ENCODE measurements at regions not wholly inside any gene's neighbourhood (a gene's known extent, or its start where the extent isn't known, plus 50 kb on each side); places are given as distances from the start of the nearest gene placed in this dataset.

- Histone ChIP-seq H3K27me3 (ENCODE audit: control insufficient read depth, insufficient read depth, low read length) (no peaks in the 10 kb centered on the region), H3K36me3 (ENCODE audit: control insufficient read depth, insufficient read depth, low read length) (no peaks in the 10 kb centered on the region), H3K4me3 (ENCODE audit: low read depth, low read length) (no peak overlapping the region)
- no peak for DNase-seq (ENCODE audit: low read depth)
- TF ChIP-seq CTCF (IDR thresholded peaks at IDR 0.05; ENCODE audit: insufficient read depth, low read length, poor library complexity, severe bottlenecking) = no peak
Observed at GRCh38 chr10:120641695-120642094, 184.7 kb downstream of the PLPP4 start.

GRCh38 chr10:120643351-120643750 is 186.3 kb downstream of the PLPP4 start:
- Histone ChIP-seq H3K36me3 (ENCODE audit: control insufficient read depth, insufficient read depth, low read length) (no peaks in the 10 kb centered on the region), H3K27me3 (ENCODE audit: control insufficient read depth, insufficient read depth, low read length) (no peaks in the 10 kb centered on the region), H3K4me3 (ENCODE audit: low read depth, low read length) (no peak overlapping the region)
- TF ChIP-seq CTCF (IDR thresholded peaks at IDR 0.05; ENCODE audit: insufficient read depth, low read length, poor library complexity, severe bottlenecking) = no peak
- no peak for DNase-seq (ENCODE audit: low read depth)

- no peak for DNase-seq (ENCODE audit: low read depth)
- no peak overlapping the region for H3K4me3 ChIP-seq (ENCODE audit: low read depth, low read length)
- no peaks in the 10 kb centered on the region for H3K27me3 ChIP-seq (ENCODE audit: control insufficient read depth, insufficient read depth, low read length)
- no peak for TF ChIP-seq CTCF (IDR thresholded peaks at IDR 0.05; ENCODE audit: insufficient read depth, low read length, poor library complexity, severe bottlenecking)
- no peaks in the 10 kb centered on the region for H3K36me3 ChIP-seq (ENCODE audit: control insufficient read depth, insufficient read depth, low read length)
Observed at GRCh38 chr10:120644556-120645410, 187.8 kb downstream of the PLPP4 start.

- no peak for DNase-seq (ENCODE audit: low read depth)
- Histone ChIP-seq H3K4me3 (ENCODE audit: low read depth, low read length) (no peak overlapping the region), H3K27me3 (ENCODE audit: control insufficient read depth, insufficient read depth, low read length) (no peaks in the 10 kb centered on the region), H3K36me3 (ENCODE audit: control insufficient read depth, insufficient read depth, low read length) (no peaks in the 10 kb centered on the region)
- TF ChIP-seq CTCF (IDR thresholded peaks at IDR 0.05; ENCODE audit: insufficient read depth, low read length, poor library complexity, severe bottlenecking) = no peak
Observed at GRCh38 chr10:120646159-120646732, 189.2 kb downstream of the PLPP4 start.

- H3K4me3 ChIP-seq (ENCODE audit: low read depth, low read length) = no peak overlapping the region
Observed at GRCh38 chr10:120646738-120647456, 189.9 kb downstream of the PLPP4 start.

More at GRCh38 chr10:120646738-120647456, 189.9 kb downstream of the PLPP4 start:
- no peaks in the 10 kb centered on the region for H3K36me3 ChIP-seq (ENCODE audit: control insufficient read depth, insufficient read depth, low read length)
- no peak for TF ChIP-seq CTCF (IDR thresholded peaks at IDR 0.05; ENCODE audit: insufficient read depth, low read length, poor library complexity, severe bottlenecking)
- no peaks in the 10 kb centered on the region for H3K27me3 ChIP-seq (ENCODE audit: control insufficient read depth, insufficient read depth, low read length)
- DNase-seq (ENCODE audit: low read depth) = no peak
